GM18861 (cell line): ENCODE measurements at regions not wholly inside any gene's neighbourhood (a gene's known extent, or its start where the extent isn't known, plus 50 kb on each side); places are given as distances from the start of the nearest gene placed in this dataset.
A peak's percentile ranks its signal among the peaks of the same experiment; 100 is the strongest.

Source experiments
- ATAC-seq: cut with Tn5 transposase; IDR thresholded peaks from one replicate; pipeline ENCODE4 v1.9.1; 2021; ENCODE audit not compliant: unreplicated experiment

GRCh38 chr6:105795913-105796517 lies 290.1 kb upstream of the PRDM1 start:
- no peak for ATAC-seq

GRCh38 chr6:105795366-105795765 lies 290.8 kb upstream of the PRDM1 start:
- ATAC-seq = no peak

DNA sequence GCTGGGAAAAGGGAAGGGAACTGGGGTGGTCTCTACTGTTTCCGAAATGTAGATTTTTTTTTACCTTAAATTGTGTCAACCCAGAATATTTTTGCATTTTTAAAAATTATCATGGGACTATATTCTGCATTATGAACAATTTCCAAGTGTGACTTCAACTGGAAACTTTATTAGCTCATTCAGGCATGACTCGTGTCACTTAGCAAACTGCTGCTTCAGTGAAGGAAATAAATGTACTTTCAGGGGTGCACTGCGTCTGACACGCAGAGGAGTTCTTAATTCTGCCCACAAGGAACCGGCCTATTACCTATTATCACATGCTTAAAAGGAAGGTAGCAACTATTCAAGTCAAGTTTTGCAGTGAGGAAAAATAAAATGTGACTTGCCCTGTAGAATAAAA lies 291.3 kb upstream of the PRDM1 start:
- no peak for ATAC-seq

- ATAC-seq = no peak
Observed at GRCh38 chr6:105794239-105794638, 291.9 kb upstream of the PRDM1 start.

GRCh38 chr6:105793130-105793529 lies 293.0 kb upstream of the PRDM1 start:
- no peak for ATAC-seq

- ATAC-seq = peak; percentile 62
Observed at GRCh38 chr6:105791583-105792318, 294.4 kb upstream of the PRDM1 start.

DNA sequence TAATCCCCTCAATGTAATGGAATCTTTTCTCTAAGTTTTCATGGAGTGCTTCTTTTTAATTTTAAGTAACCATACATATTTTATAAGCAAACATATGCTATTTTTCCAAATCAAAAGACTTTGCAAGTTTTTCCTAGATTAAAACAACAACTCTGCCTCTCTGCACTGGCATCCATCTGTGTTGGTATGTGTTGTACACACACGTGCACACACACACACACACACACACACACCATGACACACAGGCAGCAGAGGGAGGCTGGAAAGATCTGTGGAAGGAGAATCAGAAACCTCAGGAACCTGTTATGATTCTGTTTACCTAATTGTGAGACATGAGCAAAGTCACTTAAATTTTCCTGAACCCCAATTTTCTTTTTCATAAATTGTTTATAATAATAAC lies 295.0 kb upstream of the PRDM1 start:
- no peak for ATAC-seq

- ATAC-seq = no peak
Observed at GRCh38 chr6:105790635-105791034, 295.5 kb upstream of the PRDM1 start.

DNA sequence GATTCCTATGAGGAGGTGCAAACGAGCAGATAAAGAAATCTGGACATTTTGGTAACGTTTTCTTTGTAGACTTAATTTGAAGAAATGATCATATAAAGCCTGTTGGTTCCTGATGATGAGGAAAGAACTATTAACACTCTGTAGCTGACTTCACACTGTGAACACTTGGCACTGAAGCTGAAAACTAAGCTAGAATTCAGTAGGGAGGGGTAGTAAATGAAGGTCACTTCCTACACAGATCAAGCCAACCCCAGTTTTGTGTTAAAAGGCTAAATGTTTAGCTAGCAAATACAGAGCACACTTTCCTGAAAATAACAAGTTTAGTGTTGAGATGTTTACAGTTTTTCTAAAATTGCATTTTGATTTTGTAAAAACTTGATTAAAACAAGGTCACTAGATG lies 296.2 kb upstream of the PRDM1 start:
- ATAC-seq = no peak

DNA sequence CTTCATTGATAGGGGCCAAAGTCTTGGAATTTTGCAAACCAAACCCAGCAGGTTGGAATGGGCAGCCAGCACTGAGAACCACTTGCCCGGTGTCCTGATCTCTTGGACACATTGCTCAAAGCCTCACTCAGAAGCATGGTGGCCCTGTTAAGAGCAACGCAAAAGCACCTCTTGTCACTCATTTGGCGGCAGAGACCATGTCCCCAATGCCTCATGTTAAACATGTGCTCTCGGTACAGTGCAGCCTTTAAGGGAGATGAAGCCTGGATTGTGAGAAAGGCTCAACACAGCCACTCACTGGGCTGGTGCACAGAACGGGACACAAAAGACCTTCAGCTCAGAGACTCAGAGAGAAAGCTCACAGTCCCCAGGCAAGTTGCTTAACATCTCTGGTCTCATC lies 298.4 kb upstream of the PRDM1 start:
- ATAC-seq = no peak

- peak; percentile 55 for ATAC-seq
Observed at GRCh38 chr6:105786890-105787655, 299.1 kb upstream of the PRDM1 start.

DNA sequence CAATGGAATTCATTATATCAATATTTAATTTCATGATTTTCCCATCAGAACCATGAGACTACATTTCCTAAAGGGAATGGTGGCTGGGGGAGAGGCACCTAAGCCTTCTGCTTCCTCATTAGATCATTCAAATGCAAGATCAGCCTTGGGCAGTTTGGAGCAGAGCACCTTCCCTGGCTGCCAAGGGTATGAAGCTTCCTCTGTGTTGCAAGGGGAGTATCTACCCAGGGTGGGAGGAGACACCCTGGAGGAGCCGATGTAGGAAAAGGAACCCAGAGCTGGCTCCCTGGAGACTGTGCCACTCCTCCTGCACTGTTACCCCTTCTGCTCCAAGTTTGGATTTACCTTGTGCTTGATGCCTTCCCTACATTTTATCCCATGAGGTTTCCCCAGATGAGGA lies 299.7 kb upstream of the PRDM1 start:
- no peak for ATAC-seq

- ATAC-seq = no peak
Observed at GRCh38 chr6:105785066-105785811, 300.9 kb upstream of the PRDM1 start.

DNA sequence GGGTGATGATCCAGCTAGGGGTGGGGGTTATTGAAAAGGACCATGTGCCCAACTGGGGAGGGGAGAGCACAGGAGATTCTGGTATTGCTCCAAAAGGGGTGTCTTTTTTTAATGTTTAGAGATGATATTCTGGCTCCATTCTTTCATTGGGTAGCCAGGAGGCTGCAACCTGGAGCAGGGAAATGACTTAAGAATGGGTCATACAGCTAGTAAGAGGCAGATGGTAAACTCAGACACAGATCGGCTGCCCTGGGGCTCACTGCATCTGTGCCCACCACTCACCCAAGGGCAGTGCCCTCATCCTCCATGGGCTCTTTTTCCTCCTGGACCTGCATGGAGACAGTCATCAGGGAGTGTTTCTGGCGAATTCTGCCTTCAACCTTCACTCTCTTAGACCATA lies 302.0 kb upstream of the PRDM1 start:
- no peak for ATAC-seq

DNA sequence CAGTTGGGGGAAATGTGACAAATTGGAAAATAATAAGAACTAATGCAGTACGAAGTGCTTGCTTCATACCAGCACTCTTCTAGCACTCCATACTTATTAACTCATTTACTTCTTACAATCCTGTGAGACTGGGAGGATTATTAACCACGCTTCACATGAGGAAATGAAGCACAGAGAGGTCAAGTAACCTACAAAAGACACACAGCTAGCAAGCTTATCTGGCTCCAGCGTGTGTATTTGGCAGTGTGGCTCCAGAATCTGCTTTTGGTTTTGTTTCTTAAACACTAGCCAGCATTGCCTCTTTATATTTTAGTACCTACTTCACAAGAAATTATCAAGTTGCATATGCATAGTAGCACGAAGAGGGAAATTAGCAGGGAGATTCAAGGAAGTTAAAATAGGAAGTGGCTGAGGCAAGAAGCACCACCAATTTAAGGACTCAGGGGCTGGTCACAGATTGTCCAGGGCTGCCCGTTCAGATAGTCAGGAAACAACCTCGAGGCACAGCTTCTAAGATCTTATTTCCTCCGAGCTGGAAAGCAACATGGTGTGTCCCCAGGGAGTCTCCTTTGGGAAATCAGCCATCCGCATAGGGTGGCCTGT lies 302.7 kb upstream of the PRDM1 start:
- no peak for ATAC-seq

DNA sequence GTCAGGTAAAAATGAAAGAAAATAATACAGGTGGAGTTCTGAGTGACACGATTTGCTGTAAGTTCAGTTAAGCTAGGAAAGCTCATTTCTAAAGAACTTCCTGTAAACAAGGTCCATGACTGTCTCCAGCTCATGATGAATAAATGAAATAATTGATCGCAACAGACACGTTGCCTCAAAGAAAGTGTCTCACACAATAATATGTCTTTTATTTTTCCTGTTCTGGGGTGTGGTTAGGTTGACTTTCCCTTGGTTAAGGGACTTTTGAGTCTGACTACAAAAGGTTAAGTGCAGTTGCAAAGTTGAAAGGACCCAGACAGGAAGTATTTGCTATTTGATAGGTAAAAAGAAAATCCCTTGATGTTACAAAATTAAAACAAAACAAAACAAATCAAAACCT lies 304.2 kb upstream of the PRDM1 start:
- ATAC-seq = no peak

GRCh38 chr6:105781248-105781647 lies 304.9 kb upstream of the PRDM1 start:
- ATAC-seq = no peak

DNA sequence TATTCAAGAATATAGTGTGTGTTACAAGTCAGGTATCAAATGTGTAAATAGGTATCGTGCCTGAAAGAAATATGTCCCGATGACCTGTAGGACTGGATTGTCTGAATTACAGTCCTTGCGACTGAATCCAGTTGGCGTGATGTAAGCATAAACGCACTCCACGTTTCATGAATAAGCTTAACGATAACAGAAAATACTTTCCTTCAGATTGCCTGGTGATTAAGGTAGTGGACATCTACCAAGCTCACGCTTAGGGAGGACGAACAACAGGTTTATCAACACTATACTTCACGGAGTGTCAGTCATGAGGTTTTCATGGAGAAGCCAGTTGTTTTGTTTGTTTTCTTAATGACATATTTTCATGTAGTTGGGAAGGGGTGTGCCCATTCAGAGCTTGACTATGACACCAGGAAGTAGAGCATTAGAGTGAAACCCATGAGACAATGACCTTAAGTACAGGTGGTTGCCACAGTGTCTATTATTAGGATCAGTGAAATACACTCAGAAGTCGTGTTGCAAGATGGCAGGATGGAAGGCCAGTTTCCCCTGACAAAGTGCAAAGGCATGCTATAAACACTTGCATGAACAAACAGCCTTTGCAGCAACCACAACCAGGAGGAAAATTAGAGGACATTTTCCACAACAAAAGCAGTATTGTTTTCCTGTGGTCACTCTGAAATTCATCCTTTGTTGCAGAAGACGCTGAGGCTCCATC lies 305.8 kb upstream of the PRDM1 start:
- ATAC-seq = no peak

DNA sequence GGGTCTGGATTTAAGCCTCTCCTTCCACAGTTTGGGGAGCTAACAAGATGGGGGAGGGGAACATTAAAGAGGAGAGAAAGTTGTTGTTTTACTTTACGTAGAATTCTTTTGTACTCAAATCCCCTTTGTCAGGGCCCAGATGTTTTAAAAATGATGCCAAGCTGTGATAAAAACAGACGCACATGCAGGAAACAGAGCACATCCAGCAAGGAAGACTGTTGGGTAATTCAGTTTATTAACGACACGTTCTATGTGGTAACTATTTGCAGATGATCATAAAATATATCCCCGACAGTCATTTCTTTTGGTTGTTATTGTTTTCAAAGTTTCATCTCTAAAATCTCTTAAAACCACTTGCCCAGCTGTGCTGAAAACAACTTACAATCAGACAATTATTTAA lies 307.0 kb upstream of the PRDM1 start:
- ATAC-seq = no peak

GRCh38 chr6:105775095-105775494 lies 311.0 kb upstream of the PRDM1 start:
- ATAC-seq = no peak
